Muscle layer of duodenum (tissue), 2 donors: ENCODE measurements at regions not wholly inside any gene's neighbourhood (a gene's known extent, or its start where the extent isn't known, plus 50 kb on each side); places are given as distances from the start of the nearest gene placed in this dataset.

Source experiments
- H3K27ac ChIP-seq: one replicate; pipeline ENCODE4 v1.7.0; 2013; ENCODE audit warnings: mild to moderate bottlenecking, low read length
- H3K27me3 ChIP-seq: one replicate; pipeline ENCODE4 v1.7.0; 2013; ENCODE audit warnings: low read depth, mild to moderate bottlenecking, control low read depth, low read length
- H3K36me3 ChIP-seq, 2 donors: one replicate each; pipeline ENCODE4 v1.7.0; 2013; ENCODE audit warnings: low read length in 2 of 2, control low read depth in 1 of 2, mild to moderate bottlenecking in 1 of 2; ENCODE audit not compliant: insufficient read depth in 2 of 2, control insufficient read depth in 1 of 2
- H3K4me1 ChIP-seq, 2 donors: one replicate each; pipeline ENCODE4 v1.7.0; 2013; ENCODE audit warnings: low read length in 2 of 2, mild to moderate bottlenecking in 2 of 2, control low read depth in 1 of 2, moderate library complexity in 1 of 2; ENCODE audit not compliant: insufficient read depth in 2 of 2, control insufficient read depth in 1 of 2
- H3K4me3 ChIP-seq, 2 donors: one replicate each; pipeline ENCODE4 v1.7.0; 2013; ENCODE audit warnings: low read length in 2 of 2, low read depth in 1 of 2, mild to moderate bottlenecking in 1 of 2
- H3K9me3 ChIP-seq, 2 donors: one replicate each; pipeline ENCODE4 v1.7.0; 2013; ENCODE audit warnings: low read length in 2 of 2, control low read depth in 1 of 2, mild to moderate bottlenecking in 1 of 2; ENCODE audit not compliant: control insufficient read depth in 1 of 2
- donor health status: healthy.

DNA sequence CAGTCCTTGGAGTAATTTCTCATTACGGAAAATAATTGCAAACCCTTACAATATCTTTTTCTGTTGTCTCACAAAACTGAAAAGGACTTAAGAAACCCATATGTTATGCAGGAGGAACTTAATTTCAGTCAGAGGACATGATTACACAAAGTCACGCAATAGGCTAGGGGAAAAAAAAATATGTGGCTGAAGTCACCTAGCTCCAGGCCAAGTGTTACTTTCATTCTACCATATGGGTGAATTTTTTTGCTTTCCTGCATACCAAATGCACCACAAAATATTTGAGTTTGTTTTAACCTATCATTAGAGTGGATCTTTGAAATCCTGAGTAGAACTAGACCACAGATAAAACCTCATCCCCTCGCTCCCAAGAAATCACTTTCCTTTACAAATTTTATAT lies 523.5 kb downstream of the CAAP1 start:
- no peaks in the 10 kb centered on the region for H3K36me3 ChIP-seq
- no peaks in the 10 kb centered on the region for H3K4me1 ChIP-seq
- H3K9me3 ChIP-seq, result no peaks in the 10 kb centered on the region
- H3K27ac ChIP-seq, result no peak overlapping the region
- H3K27me3 ChIP-seq, result no peaks in the 10 kb centered on the region
- no peak overlapping the region for H3K4me3 ChIP-seq

DNA sequence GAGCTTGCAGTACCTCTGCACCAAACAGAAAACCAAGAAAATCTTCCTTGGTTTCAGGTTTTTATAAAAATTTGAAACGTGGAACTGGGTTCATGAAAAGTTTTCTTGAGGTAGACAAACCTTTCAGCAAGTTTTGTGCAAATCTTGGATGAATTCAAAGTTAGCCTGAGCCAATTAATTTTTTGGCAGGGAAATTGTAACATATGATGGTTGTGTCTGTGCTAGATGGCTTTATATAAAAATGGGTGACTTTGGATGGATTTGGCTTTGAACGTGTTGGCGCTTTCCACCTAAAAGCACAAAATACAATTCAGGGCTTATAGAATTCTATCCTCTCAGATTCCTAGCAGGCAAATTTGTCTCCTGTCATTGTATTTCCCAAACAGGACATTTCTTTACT lies 524.4 kb downstream of the CAAP1 start:
- H3K36me3 ChIP-seq, result no peaks in the 10 kb centered on the region
- no peaks in the 10 kb centered on the region for H3K9me3 ChIP-seq
- no peak overlapping the region for H3K4me3 ChIP-seq
- H3K4me1 ChIP-seq, result no peaks in the 10 kb centered on the region
- no peaks in the 10 kb centered on the region for H3K27me3 ChIP-seq
- no peak overlapping the region for H3K27ac ChIP-seq

DNA sequence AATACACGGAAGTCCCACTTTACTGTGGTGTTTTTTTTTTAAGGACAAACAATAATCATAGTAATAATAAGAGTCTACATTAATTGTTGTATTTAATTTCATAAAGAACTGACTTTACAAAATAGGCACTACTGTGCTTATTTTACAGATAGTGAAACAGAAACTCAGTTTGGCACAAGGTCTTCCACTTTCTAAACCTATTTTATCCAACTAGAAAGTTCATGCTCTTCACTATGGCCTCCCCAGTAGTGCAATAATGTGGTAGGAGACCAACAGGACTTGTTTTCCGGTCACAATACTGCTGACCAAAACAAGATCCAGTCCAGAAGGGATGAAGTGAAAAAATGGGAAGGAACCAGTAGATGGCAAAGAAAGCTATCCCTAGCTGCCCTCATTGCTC lies 531.6 kb downstream of the CAAP1 start:
- no peaks in the 10 kb centered on the region for H3K36me3 ChIP-seq
- no peaks in the 10 kb centered on the region for H3K4me1 ChIP-seq
- H3K9me3 ChIP-seq, result no peaks in the 10 kb centered on the region
- H3K27me3 ChIP-seq, result no peaks in the 10 kb centered on the region
- no peak overlapping the region for H3K27ac ChIP-seq
- no peak overlapping the region for H3K4me3 ChIP-seq

DNA sequence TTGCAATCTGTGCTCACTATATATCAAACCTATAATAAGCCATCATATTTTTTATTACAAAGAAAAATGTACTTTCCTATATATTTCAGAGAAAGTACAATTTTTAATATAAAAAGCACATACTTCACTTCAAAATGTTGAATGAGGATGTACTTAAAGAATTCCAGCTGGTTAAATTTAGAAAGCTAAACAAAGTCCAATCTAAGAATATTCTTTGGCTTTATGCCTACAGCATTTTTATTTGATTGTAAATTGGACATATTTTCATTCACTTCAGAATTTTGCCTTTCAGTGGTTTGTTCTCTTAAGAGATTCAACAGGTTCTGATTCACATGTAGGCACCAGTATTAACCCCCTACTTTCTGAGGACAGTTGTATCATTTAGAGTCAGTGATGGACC lies 533.8 kb downstream of the CAAP1 start:
- H3K9me3 ChIP-seq, result no peaks in the 10 kb centered on the region
- no peaks in the 10 kb centered on the region for H3K36me3 ChIP-seq
- H3K4me3 ChIP-seq, result no peak overlapping the region
- H3K27me3 ChIP-seq, result no peaks in the 10 kb centered on the region
- H3K4me1 ChIP-seq, result no peaks in the 10 kb centered on the region
- H3K27ac ChIP-seq, result no peak overlapping the region

DNA sequence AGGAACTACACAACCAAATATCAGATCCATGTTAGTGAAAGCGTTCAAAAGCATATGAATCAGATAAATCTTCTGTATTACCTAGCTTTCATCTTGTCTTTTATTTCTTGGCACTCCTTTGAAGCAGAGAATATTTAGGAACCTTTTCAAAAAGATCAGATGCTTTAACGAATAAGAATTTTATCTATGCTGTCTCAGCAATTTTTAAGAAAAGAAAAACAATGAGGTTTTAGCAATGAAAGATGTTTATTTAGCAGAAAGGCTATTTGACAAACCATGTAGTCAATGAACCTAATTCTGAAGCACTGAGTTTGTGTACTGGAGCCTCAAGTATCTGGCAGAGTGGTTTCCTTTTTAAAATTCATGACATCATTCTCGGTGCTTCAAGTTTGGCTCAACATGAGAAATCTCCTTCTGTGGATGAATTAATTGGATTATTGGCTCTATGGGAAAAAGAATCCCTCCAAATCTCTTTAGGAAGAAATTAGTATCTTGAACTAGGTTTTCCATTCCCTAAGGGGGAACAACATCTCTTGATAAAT lies 534.7 kb downstream of the CAAP1 start:
- Histone ChIP-seq H3K9me3 (no peaks in the 10 kb centered on the region), H3K4me1 (no peaks in the 10 kb centered on the region), H3K27ac (no peak overlapping the region), H3K27me3 (no peaks in the 10 kb centered on the region), H3K4me3 (no peak overlapping the region), H3K36me3 (no peaks in the 10 kb centered on the region)

DNA sequence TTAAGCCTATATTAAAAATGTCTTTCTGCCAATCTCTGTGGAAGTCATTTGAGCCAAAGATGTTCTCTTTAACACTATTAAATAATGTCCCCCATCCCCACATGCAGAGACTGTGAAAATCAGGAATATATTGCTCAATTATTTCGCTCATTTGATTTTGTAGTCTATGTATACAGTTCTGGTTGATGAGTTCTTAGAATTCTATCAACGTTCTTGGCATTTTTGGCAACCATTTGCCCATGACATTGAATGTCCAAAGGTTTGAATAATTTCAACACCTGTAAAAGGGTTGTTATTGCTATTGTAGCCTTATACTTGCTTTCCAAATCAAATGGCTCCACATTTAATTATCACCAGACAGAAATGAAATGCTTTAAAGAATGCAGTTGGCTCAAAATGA lies 536.1 kb downstream of the CAAP1 start:
- no peaks in the 10 kb centered on the region for H3K36me3 ChIP-seq
- no peaks in the 10 kb centered on the region for H3K9me3 ChIP-seq
- no peak overlapping the region for H3K27ac ChIP-seq
- H3K27me3 ChIP-seq, result no peaks in the 10 kb centered on the region
- no peaks in the 10 kb centered on the region for H3K4me1 ChIP-seq
- no peak overlapping the region for H3K4me3 ChIP-seq

DNA sequence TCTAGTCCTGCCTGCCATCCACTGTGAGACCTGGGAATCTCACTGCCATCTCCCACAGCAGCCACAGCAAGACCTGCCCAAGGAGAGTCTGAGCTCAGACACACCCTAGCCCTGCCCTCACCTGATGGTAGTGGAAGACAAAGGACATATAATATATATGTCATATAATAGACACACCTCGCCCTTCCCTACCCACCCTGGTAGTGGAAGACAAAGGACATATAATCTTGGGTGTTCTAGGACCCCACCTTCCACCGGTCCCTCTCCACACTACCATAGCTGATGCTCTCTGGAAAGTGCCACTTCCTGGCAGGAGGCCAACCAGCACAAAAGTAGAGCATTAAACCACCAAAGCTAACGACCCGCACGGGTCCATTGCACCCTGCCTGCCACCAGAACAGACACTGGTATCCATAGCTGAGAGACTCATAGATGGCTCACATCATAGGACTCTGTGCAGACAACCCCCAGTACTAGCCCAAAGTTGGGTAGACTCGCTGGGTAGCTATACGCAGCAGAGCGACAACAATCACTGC lies 545.6 kb downstream of the CAAP1 start:
- Histone ChIP-seq H3K27ac (no peak overlapping the region), H3K4me3 (no peak overlapping the region), H3K9me3 (peaks cover 0 to 2% of the 10 kb centered on the region in 2 donors), H3K4me1 (no peaks in the 10 kb centered on the region), H3K27me3 (no peaks in the 10 kb centered on the region), H3K36me3 (no peaks in the 10 kb centered on the region)

DNA sequence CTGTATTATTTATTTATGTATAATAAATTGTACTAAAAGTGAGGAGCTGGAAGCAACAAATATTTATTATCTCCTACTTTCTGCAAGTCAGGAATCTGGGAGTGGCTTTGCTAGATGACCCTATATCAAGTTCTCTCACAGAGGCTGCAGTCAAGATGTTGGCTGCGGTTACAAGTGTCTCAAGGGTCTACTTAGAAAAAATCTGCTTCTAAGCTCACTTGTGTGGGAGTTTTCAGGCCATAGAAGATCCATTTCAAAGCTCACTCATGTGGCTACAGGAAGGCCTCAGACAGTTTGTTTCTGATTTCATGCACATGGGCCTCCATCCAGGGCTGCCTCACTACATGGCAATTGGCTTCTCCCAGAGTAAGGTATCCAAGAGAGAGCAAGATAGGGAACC lies 551.1 kb downstream of the CAAP1 start:
- Histone ChIP-seq H3K27me3 (no peaks in the 10 kb centered on the region), H3K27ac (no peak overlapping the region)

DNA sequence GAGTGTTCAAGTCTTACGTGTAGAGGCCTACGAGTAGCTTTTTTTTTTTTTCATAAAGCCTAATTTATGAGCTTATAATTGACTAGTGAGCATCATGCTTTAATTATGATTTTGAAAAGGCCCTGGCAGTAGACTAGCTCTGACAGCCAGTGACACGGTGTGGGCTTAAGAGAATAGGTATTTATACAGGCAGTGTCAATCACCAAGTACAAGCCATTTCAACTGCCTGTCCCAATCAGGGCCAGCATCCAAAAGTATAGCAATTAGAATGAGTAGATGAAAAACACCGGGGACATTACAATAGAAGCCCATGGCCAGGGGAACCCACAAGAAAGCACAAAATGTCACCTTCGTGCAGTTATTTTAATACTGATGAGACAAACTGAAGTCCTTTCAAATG lies 552.8 kb downstream of the CAAP1 start:
- no peaks in the 10 kb centered on the region for H3K4me1 ChIP-seq
- no peaks in the 10 kb centered on the region for H3K36me3 ChIP-seq
- no peaks in the 10 kb centered on the region for H3K27me3 ChIP-seq
- no peak overlapping the region for H3K4me3 ChIP-seq
- no peaks in the 10 kb centered on the region for H3K9me3 ChIP-seq
- no peak overlapping the region for H3K27ac ChIP-seq

More for the DNA sequence above, 551.1 kb downstream of the CAAP1 start:
- Histone ChIP-seq H3K4me3 (no peak overlapping the region), H3K9me3 (no peaks in the 10 kb centered on the region), H3K36me3 (no peaks in the 10 kb centered on the region), H3K4me1 (no peaks in the 10 kb centered on the region)

DNA sequence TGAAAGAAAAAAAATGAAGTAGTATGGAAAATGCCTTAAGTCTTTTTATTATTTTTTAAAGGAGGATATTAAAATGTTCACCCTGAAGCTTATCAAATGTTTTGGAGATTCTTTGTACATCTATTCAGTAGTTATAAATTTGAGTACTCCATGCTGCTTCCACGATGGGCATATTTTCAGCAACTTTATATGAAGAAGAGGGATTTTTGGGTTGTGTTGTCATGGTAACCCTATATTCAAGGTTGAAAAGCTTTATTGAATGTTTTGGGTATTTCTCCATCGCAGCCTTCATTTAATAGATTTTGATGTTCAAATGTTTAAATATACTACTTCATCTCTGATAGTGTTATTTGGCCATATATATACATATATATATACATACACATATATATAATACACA lies 557.5 kb downstream of the CAAP1 start:
- Histone ChIP-seq H3K36me3 (no peaks in the 10 kb centered on the region), H3K27ac (no peak overlapping the region), H3K4me1 (no peaks in the 10 kb centered on the region), H3K9me3 (no peaks in the 10 kb centered on the region), H3K4me3 (no peak overlapping the region), H3K27me3 (no peaks in the 10 kb centered on the region)

DNA sequence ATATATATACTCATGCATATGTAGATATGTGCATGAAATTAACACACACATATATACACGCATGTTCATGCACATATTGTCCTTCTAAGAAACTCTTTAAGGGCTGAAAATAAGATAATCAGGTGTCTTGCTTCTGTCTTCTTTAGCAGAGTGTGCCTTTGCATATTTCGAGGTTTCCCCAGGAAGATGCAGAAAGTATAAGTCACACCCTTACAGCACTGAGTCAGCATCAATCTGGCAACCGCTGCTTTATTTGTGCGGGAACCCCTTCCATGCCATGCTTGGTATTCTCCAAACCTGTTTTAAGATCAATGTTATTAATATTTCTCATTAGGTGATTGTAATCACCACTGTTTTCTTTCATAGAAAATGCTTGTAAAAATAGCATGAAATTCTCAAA lies 557.9 kb downstream of the CAAP1 start:
- Histone ChIP-seq H3K36me3 (no peaks in the 10 kb centered on the region), H3K4me1 (no peaks in the 10 kb centered on the region), H3K27me3 (no peaks in the 10 kb centered on the region), H3K4me3 (no peak overlapping the region), H3K9me3 (no peaks in the 10 kb centered on the region), H3K27ac (no peak overlapping the region)

DNA sequence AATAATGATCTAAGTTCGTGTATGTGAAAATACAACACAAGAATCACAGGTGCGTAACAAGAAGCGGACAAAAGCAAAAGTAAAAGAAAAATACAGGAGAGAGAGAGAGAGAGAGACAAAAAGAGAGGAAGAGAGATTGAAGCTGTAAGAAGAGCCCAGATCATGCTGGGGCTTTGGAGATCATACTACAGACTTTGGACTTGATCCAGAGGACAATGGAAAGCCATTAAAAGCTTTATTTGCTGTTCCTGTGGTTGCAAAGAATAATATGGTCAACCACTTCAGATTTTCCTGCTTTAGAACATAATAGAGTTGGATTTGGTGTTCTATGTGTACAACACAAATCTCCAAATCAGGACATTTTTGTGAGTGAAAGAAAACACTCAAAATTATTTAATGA lies 561.4 kb downstream of the CAAP1 start:
- H3K9me3 ChIP-seq, result no peaks in the 10 kb centered on the region

More for the DNA sequence above, 561.4 kb downstream of the CAAP1 start:
- H3K36me3 ChIP-seq, result no peaks in the 10 kb centered on the region
- no peaks in the 10 kb centered on the region for H3K4me1 ChIP-seq
- no peaks in the 10 kb centered on the region for H3K27me3 ChIP-seq
- H3K27ac ChIP-seq, result no peak overlapping the region
- no peak overlapping the region for H3K4me3 ChIP-seq
